GM10266 (cell line): ENCODE measurements at regions not wholly inside any gene's neighbourhood (a gene's known extent, or its start where the extent isn't known, plus 50 kb on each side); places are given as distances from the start of the nearest gene placed in this dataset.

Experiments used
- DNase-seq: peaks from one replicate; pipeline ENCODE4 v3.0.0; 2012; ENCODE audit errors: extremely low spot score
- CTCF ChIP-seq: IDR thresholded peaks from 2 replicates; pipeline ENCODE4 v1.5.1; 2012; ENCODE audit warnings: mild to moderate bottlenecking, low read depth; ENCODE audit not compliant: control insufficient read depth, insufficient read depth; ENCODE audit errors: missing control alignments

- TF ChIP-seq CTCF = no peak
- no peak for DNase-seq
Observed at GRCh38 chr6:119965900-119966299, 616.3 kb upstream of the MAN1A1 start.

- no peak for DNase-seq
- no peak for TF ChIP-seq CTCF
Observed at GRCh38 chr6:119965008-119965407, 615.4 kb upstream of the MAN1A1 start.

GRCh38 chr6:119962505-119962904 is 612.9 kb upstream of the MAN1A1 start:
- DNase-seq = no peak
- TF ChIP-seq CTCF = no peak

GRCh38 chr6:119961450-119961849 is 611.9 kb upstream of the MAN1A1 start:
- TF ChIP-seq CTCF = no peak
- no peak for DNase-seq

- DNase-seq = no peak
- TF ChIP-seq CTCF = no peak
Observed at GRCh38 chr6:119960456-119960855, 610.9 kb upstream of the MAN1A1 start.

- DNase-seq = no peak
- no peak for TF ChIP-seq CTCF
Observed at GRCh38 chr6:119960036-119960435, 610.5 kb upstream of the MAN1A1 start.

- TF ChIP-seq CTCF = no peak
- DNase-seq = no peak
Observed at GRCh38 chr6:119957195-119957594, 607.6 kb upstream of the MAN1A1 start.
